OCI-LY1 (cell line): ENCODE measurements at regions not wholly inside any gene's neighbourhood (a gene's known extent, or its start where the extent isn't known, plus 50 kb on each side); places are given as distances from the start of the nearest gene placed in this dataset.
A peak's percentile ranks its signal among the peaks of the same experiment; 100 is the strongest.

Experiments
- H2AFZ ChIP-seq: fragments of 200-600 bp; sonication (generic), shearing (Covaris generic); 2 replicates; pipeline ENCODE4 v1.6.0; 2014; ENCODE audit warnings: antibody characterized with exemption, mild to moderate bottlenecking, low read length
- H3F3A ChIP-seq: fragments of 200-600 bp; sonication (generic), shearing (Covaris generic); 2 replicates; pipeline ENCODE4 v1.6.0; 2014; ENCODE audit warnings: mild to moderate bottlenecking, antibody characterized with exemption, low read length, moderate library complexity; ENCODE audit not compliant: insufficient read depth
- H3K27ac ChIP-seq: fragments of 200-600 bp; sonication (generic); 2 replicates; pipeline ENCODE4 v1.5.1; 2014; ENCODE audit warnings: low read length, mixed run types, mild to moderate bottlenecking, low read depth; ENCODE audit not compliant: poor library complexity, severe bottlenecking
- H3K27me3 ChIP-seq: fragments of 200-600 bp; sonication (generic); 2 replicates; pipeline ENCODE4 v1.6.0; 2014; ENCODE audit warnings: antibody characterized with exemption, mild to moderate bottlenecking, low read length, moderate library complexity; ENCODE audit not compliant: insufficient read depth
- H3K36me3 ChIP-seq: fragments of 200-600 bp; sonication (generic); 2 replicates; pipeline ENCODE4 v1.6.1; 2014; ENCODE audit warnings: mild to moderate bottlenecking, antibody characterized with exemption, low read length, moderate library complexity, mixed read lengths; ENCODE audit not compliant: insufficient read depth
- H3K4me1 ChIP-seq: fragments of 200-600 bp; sonication (generic); 2 replicates; pipeline ENCODE4 v1.5.1; 2014; ENCODE audit warnings: mild to moderate bottlenecking, low read length, moderate library complexity; ENCODE audit not compliant: insufficient read depth, severe bottlenecking
- H3K4me2 ChIP-seq: fragments of 200-600 bp; sonication (generic), shearing (Covaris generic); 2 replicates; pipeline ENCODE4 v1.6.1; 2014; ENCODE audit warnings: low read length
- H3K4me3 ChIP-seq: fragments of 200-600 bp; sonication (generic); 2 replicates; pipeline ENCODE4 v1.5.1; 2014; ENCODE audit warnings: low read length, low read depth, mild to moderate bottlenecking, mixed read lengths; ENCODE audit not compliant: poor library complexity, severe bottlenecking
- H3K79me2 ChIP-seq: fragments of 200-600 bp; shearing (Covaris generic); 2 replicates; pipeline ENCODE4 v1.6.1; 2016; ENCODE audit warnings: mixed run types, low read length, mixed read lengths; ENCODE audit not compliant: insufficient read depth
- H3K9ac ChIP-seq: fragments of 200-600 bp; sonication (generic), shearing (Covaris generic); 2 replicates; pipeline ENCODE4 v1.6.1; 2014; ENCODE audit warnings: mild to moderate bottlenecking, low read length, mixed read lengths
- H3K9me2 ChIP-seq: fragments of 200-600 bp; sonication (generic), shearing (Covaris generic); 2 replicates; pipeline ENCODE4 v1.6.1; 2014; ENCODE audit warnings: low read depth, mild to moderate bottlenecking, low read length, mixed read lengths
- H3K9me3 ChIP-seq: fragments of 200-600 bp; shearing (Covaris generic); 2 replicates; pipeline ENCODE4 v1.6.1; 2014; ENCODE audit warnings: low read length, mixed read lengths
- H4K20me1 ChIP-seq: fragments of 200-600 bp; sonication (generic), shearing (Covaris generic); 2 replicates; pipeline ENCODE4 v1.6.0; 2016; ENCODE audit warnings: mild to moderate bottlenecking, low read length; ENCODE audit not compliant: insufficient read depth
- CTCF ChIP-seq: fragments of 200-600 bp; sonication (generic), shearing (Covaris generic); IDR thresholded peaks from 2 replicates; pipeline ENCODE4 v1.5.1; 2017; ENCODE audit warnings: mild to moderate bottlenecking, antibody characterized with exemption, low read length, moderate library complexity, mixed read lengths
- EZH2 ChIP-seq: fragments of 200-600 bp; sonication (generic), shearing (Covaris generic); IDR thresholded peaks from 2 replicates; pipeline ENCODE4 v1.8.0; 2017; ENCODE audit warnings: borderline replicate concordance, mixed run types, mild to moderate bottlenecking, antibody characterized with exemption, low read length, moderate library complexity, mixed read lengths

DNA sequence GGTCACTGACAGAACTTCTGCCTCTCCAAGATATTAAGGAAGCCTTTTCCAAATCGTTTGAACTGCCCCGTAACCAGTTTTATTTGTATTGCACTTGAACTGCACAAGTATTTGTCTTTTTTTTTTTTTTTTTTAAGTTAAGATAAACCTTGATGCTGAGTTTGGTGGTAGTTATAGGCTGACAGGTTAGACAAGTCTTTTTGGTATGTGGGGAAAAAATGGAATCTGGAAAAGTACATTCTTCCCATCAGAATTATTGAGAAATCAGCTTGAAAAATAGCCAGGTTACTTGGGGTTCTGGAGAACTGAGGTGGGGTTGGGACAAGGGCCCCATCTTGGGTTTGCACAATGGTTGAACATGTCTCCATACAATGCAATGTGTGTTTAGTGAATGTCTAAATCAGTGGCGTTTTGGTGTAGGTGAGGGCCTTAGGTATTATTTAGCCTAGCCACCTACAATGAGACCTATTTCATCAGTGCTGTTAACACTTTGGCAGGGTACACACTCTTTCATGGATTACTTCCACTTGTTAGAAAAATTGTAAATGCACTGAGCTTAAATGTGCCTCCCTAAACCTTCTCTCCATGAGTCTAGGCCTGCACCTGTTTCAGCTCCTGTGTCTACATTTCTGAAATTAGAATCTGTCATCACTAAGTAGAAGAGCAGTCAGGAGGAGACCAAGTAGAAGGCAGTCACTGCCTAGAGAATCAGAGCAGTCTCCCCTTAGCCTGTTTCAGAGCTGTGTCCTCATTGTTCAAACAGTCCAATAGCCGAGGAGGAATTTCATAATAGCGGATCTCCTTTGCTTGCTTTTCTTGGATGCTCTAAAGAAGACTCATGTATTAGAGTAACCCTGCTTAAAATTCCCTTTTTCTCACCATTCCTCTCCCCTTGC, 140.0 kb upstream of the HMHB1 start:
- Histone ChIP-seq H3F3A (no peaks in the 10 kb centered on the region), H3K9ac (no peak overlapping the region), H3K4me2 (no peak overlapping the region), H4K20me1 (no peaks in the 10 kb centered on the region), H2AFZ (no peak overlapping the region), H3K79me2 (no peaks in the 10 kb centered on the region), H3K4me3 (no peak overlapping the region), H3K36me3 (no peaks in the 10 kb centered on the region), H3K27ac (no peak overlapping the region), H3K9me2 (no peaks in the 10 kb centered on the region), H3K9me3 (no peaks in the 10 kb centered on the region), H3K4me1 (peaks cover 7% of the 10 kb centered on the region), H3K27me3 (no peaks in the 10 kb centered on the region)
- TF ChIP-seq EZH2 (no peak), CTCF (no peak)

DNA sequence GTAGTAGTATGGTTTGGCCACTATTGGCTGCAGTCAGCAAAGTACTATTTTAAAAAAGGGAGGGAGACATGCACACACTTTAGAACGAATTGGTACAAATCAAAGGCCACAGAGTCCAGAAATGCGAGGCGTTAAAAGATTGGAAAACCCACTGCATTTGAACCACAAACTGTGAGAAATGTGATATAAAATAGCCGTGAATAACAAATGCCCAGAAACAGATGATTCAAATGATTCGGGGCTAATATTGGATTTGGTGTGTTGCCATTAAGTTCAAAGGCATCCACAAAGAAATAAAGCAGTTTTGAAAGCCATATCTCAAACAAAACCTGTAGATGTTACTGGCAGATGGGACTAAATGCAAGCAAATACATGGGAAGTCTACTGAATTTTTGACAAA, 140.9 kb upstream of the HMHB1 start:
- Histone ChIP-seq H3K27me3 (no peaks in the 10 kb centered on the region), H3K4me3 (no peak overlapping the region), H3K9me3 (no peaks in the 10 kb centered on the region), H3K36me3 (no peaks in the 10 kb centered on the region), H3K9me2 (no peaks in the 10 kb centered on the region), H2AFZ (no peak overlapping the region), H3K79me2 (no peaks in the 10 kb centered on the region), H3F3A (no peaks in the 10 kb centered on the region), H3K9ac (no peak overlapping the region), H3K27ac (no peak overlapping the region), H3K4me2 (no peak overlapping the region), H4K20me1 (no peaks in the 10 kb centered on the region), H3K4me1 (peaks cover 7% of the 10 kb centered on the region)
- TF ChIP-seq EZH2 (no peak), CTCF (no peak)

GRCh38 chr5:143665866-143666265, 146.1 kb upstream of the HMHB1 start:
- Histone ChIP-seq H3K9me2 (no peaks in the 10 kb centered on the region), H2AFZ (0 out of 2 replicates have a peak overlapping the region, but pooled peaks have one; percentile 27), H3K79me2 (no peaks in the 10 kb centered on the region), H4K20me1 (no peaks in the 10 kb centered on the region), H3K27me3 (no peaks in the 10 kb centered on the region), H3K9me3 (no peaks in the 10 kb centered on the region), H3F3A (no peaks in the 10 kb centered on the region), H3K4me1 (no peaks in the 10 kb centered on the region), H3K9ac (no peak overlapping the region), H3K4me3 (no peak overlapping the region), H3K36me3 (no peaks in the 10 kb centered on the region), H3K27ac (no peak overlapping the region), H3K4me2 (no peak overlapping the region)
- no peak for TF ChIP-seq EZH2
- no peak for TF ChIP-seq CTCF
